Neural progenitor cell (in vitro differentiated cells): ENCODE measurements at regions not wholly inside any gene's neighbourhood (a gene's known extent, or its start where the extent isn't known, plus 50 kb on each side); places are given as distances from the start of the nearest gene placed in this dataset.

Experiments used
- EZH2 ChIP-seq: fragments of 200-600 bp; sonication (generic); IDR thresholded peaks from 2 replicates; pipeline ENCODE4 v1.6.1; 2017; ENCODE audit warnings: antibody characterized with exemption, mild to moderate bottlenecking, moderate library complexity
- TF ChIP-seq, protein P1 (sequence below): fragments of 200-600 bp; sonication (generic); IDR thresholded peaks from 2 replicates; pipeline ENCODE4 v1.5.1; 2017; ENCODE audit warnings: antibody characterized with exemption, mild to moderate bottlenecking

GRCh38 chr4:55296096-55296495 is 49.9 kb upstream of the SRD5A3 start:
- TF ChIP-seq, protein P1, sequence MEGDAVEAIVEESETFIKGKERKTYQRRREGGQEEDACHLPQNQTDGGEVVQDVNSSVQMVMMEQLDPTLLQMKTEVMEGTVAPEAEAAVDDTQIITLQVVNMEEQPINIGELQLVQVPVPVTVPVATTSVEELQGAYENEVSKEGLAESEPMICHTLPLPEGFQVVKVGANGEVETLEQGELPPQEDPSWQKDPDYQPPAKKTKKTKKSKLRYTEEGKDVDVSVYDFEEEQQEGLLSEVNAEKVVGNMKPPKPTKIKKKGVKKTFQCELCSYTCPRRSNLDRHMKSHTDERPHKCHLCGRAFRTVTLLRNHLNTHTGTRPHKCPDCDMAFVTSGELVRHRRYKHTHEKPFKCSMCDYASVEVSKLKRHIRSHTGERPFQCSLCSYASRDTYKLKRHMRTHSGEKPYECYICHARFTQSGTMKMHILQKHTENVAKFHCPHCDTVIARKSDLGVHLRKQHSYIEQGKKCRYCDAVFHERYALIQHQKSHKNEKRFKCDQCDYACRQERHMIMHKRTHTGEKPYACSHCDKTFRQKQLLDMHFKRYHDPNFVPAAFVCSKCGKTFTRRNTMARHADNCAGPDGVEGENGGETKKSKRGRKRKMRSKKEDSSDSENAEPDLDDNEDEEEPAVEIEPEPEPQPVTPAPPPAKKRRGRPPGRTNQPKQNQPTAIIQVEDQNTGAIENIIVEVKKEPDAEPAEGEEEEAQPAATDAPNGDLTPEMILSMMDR: no peak
- no peak for TF ChIP-seq EZH2
